Activated CD8-positive, alpha-beta T cell treated with anti-CD3 and anti-CD28 coated beads for 36 hours (primary cell): ENCODE measurements at regions not wholly inside any gene's neighbourhood (a gene's known extent, or its start where the extent isn't known, plus 50 kb on each side); places are given as distances from the start of the nearest gene placed in this dataset.

Source experiments
- ATAC-seq: fragments of 200-7000 bp; cut with Tn5 transposase; one replicate; pipeline ENCODE4 v1.10.0; 2021; ENCODE audit warnings: mild to moderate bottlenecking, moderate library complexity
- CTCF ChIA-PET: fragments of 350-600 bp; sonication (Branson Sonifier 250); formaldehyde crosslinking; loops from one replicate; lab custom pipeline; 2021; ENCODE audit warnings: antibody characterized with exemption; lab: Charles Lee
- POLR2A ChIA-PET: fragments of 350-600 bp; sonication (Branson Sonifier 250); formaldehyde crosslinking; loops from one replicate; lab custom pipeline; 2021; ENCODE audit warnings: antibody characterized with exemption; lab: Charles Lee
- DNase-seq: peaks from one replicate; pipeline ENCODE4 v3.0.0-alpha.2; 2020
- H3K27ac Mint-ChIP-seq: one replicate; pipeline ENCODE4 v1.8.0; 2021; ENCODE audit warnings: mild to moderate bottlenecking, mixed read lengths
- H3K27me3 Mint-ChIP-seq: one replicate; pipeline ENCODE4 v1.8.0; 2021; ENCODE audit warnings: mixed read lengths
- H3K36me3 Mint-ChIP-seq: one replicate; pipeline ENCODE4 v1.8.0; 2021; ENCODE audit warnings: low read depth, mixed read lengths
- H3K4me1 Mint-ChIP-seq: one replicate; pipeline ENCODE4 v1.8.0; 2021; ENCODE audit warnings: low read depth, mixed read lengths
- H3K4me3 Mint-ChIP-seq: one replicate; pipeline ENCODE4 v1.8.0; 2021; ENCODE audit warnings: mild to moderate bottlenecking, moderate library complexity, mixed read lengths
- H3K9me3 Mint-ChIP-seq: one replicate; pipeline ENCODE4 v1.8.0; 2021; ENCODE audit warnings: mixed read lengths
- intact Hi-C: fragments of 100-400 bp; cut with micrococcal nuclease; formaldehyde crosslinking; loops from one replicate; pipeline ENCODE4 v1.10.0; 2022
- TF ChIP-seq, protein P1 (sequence below): fragments of 200-600 bp; IDR thresholded peaks from one replicate; pipeline ENCODE4 v1.8.0; 2022; ENCODE audit warnings: antibody characterized with exemption, mild to moderate bottlenecking

DNA sequence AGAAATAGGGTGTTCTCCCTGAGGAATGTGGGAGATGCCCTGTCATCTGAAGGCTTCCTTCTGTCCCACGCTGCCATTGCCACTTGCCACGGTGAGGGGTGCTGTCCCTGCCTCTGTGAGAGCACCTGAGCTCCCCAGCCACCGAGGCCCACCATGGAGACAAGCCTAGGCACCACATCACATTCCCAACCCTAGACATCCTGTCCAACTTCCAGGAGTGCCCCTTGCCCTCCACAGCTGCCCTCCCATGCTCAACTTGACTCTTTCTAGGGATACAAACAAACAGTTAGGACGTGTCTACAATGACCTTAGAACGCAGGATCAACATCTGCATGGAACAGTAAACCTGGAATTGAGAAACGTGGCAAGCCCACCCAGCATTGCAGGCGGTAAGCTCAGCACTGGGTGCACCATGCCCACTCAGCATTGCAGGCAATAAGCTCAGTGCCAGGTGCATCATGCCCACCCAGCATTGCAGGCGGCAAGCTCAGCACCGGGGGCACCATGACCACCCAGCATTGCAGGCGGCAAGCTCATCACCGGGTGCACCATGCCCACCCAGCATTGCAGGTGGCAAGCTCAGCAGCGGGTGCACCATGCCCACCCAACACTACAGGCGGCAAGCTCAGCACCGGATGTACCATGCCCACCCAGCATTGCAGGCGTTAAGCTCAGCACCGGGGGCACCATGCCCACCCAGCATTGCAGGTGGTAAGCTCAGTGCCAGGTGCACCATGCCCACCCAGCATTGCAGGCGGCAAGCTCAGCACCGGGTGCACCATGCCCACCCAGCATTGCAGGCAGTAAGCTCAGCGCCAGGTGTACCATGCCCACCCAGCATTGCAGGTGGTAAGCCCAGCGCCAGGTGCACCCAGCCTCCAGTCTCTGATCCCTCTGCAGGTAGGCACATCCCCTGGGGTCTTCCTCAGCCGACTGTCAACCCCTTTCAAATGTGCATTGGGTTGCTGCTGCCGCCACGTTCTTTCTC lies 1463.9 kb downstream of the TBC1D22A start:
- Mint-ChIP-seq H3K4me3 (no peak overlapping the region), H3K27me3 (peaks cover 6% of the 10 kb centered on the region), H3K27ac (no peak overlapping the region), H3K9me3 (peaks cover 4% of the 10 kb centered on the region), H3K4me1 (no peaks in the 10 kb centered on the region), H3K36me3 (no peaks in the 10 kb centered on the region)
- TF ChIP-seq, protein P1, sequence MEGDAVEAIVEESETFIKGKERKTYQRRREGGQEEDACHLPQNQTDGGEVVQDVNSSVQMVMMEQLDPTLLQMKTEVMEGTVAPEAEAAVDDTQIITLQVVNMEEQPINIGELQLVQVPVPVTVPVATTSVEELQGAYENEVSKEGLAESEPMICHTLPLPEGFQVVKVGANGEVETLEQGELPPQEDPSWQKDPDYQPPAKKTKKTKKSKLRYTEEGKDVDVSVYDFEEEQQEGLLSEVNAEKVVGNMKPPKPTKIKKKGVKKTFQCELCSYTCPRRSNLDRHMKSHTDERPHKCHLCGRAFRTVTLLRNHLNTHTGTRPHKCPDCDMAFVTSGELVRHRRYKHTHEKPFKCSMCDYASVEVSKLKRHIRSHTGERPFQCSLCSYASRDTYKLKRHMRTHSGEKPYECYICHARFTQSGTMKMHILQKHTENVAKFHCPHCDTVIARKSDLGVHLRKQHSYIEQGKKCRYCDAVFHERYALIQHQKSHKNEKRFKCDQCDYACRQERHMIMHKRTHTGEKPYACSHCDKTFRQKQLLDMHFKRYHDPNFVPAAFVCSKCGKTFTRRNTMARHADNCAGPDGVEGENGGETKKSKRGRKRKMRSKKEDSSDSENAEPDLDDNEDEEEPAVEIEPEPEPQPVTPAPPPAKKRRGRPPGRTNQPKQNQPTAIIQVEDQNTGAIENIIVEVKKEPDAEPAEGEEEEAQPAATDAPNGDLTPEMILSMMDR, result no peak
- intact Hi-C loops, result no loop called here
- POLR2A ChIA-PET, result no interaction called here
- no peak for DNase-seq
- CTCF ChIA-PET, result no interaction called here
- ATAC-seq, result no peak

DNA sequence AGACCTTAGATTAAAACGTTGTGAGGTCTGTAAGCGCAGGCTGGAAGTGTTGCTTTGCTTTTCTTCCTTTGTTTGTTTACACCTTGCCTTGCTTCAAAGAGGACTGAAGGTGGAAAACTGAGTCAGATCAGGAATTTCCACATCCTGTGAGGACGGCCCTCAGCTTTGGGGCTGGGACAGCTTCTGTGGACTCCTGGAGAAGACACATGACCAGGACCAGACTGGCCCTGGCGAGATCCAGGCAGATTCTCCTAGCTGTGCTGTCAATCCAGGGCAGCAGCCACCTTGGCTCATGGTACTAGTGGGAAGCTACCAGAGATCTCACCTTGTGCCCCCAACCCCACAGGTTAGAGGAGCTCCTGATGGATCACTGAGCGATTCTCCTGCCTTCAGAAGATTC lies 1461.9 kb downstream of the TBC1D22A start:
- ATAC-seq (no peak), DNase-seq (no peak)
- no peak overlapping the region for H3K4me3 Mint-ChIP-seq
- H3K9me3 Mint-ChIP-seq, result peaks cover 6% of the 10 kb centered on the region
- CTCF ChIA-PET, result no interaction called here
- H3K27ac Mint-ChIP-seq, result no peak overlapping the region
- peaks cover 6% of the 10 kb centered on the region for H3K27me3 Mint-ChIP-seq
- TF ChIP-seq, protein P1, result no peak
- H3K36me3 Mint-ChIP-seq, result no peaks in the 10 kb centered on the region
- H3K4me1 Mint-ChIP-seq, result no peaks in the 10 kb centered on the region
- intact Hi-C loops, result no loop called here
- POLR2A ChIA-PET, result no interaction called here

DNA sequence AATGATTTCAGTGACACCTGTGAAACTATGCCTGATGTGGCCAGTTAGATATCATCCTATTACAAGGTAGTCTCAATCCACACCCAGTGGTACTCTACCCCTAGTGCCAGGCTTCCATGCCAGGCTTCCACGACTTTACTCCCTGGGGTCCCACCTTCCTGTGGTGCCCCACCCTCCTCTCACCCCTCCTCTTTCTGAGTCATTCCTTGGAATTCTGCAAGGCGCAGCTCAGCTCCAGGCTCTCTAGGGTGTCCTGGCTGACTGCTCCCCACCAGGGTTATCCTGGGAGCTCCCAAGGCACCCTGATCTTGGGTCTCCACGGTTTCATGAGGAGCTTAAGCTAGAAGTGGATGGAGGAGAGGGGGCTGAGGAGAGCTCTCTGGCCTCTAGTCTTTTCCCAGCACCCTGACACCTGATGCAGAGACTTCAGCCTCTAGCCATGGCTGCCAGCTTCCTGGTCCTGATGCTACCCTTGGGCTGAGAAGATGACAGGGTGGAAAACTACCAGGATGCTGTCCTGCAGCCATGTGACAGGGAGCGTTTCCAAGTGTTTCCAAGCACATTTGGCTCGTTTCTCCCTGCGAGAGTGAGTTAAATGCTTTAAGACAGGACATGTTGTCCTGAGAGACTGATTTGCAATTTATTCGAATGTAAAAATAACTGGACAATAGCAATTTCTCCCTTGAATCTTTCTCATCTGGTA lies 1461.2 kb downstream of the TBC1D22A start:
- POLR2A ChIA-PET, result no interaction called here
- CTCF ChIA-PET, result no interaction called here
- H3K27ac Mint-ChIP-seq, result no peak overlapping the region
- H3K27me3 Mint-ChIP-seq, result peaks cover 6% of the 10 kb centered on the region
- TF ChIP-seq, protein P1, result no peak
- H3K4me3 Mint-ChIP-seq, result no peak overlapping the region
- ATAC-seq, result no peak
- H3K4me1 Mint-ChIP-seq, result no peaks in the 10 kb centered on the region
- intact Hi-C loops, result no loop called here
- no peaks in the 10 kb centered on the region for H3K36me3 Mint-ChIP-seq
- peaks cover 6% of the 10 kb centered on the region for H3K9me3 Mint-ChIP-seq
- no peak for DNase-seq

DNA sequence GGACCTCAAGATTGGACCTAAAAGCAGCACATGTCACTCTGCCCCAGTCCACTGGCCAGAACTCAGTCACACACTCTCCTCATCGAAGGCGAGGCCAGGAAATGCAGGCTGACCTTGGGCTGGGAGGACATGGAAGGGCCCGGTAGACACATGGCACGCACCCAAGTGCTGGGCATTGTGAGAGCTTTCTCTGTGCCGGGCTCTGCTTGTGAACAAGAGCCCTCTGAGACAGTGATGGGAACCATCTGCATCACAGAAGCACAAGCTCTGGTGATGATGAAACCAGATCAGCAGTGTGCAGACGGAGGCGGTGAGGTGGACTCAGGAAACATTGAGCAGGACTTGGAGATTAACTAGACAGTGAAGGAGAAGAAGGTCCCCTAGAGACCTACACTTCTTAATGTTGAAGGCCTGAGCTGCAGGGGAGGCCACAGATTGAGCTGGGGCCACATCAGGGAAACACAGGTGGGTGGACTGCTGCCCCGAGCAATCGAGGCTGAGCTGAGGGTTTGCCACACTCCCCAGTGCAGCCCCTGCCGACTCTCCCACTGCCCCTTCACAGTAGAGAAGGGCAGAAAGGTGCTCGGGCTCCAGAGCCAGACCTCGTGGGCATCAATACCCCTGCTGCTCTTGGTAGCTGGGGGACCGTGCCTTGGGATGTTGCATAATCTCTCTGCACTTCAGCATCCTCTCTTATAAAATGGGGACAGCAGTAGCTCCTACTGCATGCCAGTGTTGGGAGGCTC lies 1460.5 kb downstream of the TBC1D22A start:
- intact Hi-C loops, result no loop called here
- H3K4me1 Mint-ChIP-seq, result no peaks in the 10 kb centered on the region
- no peaks in the 10 kb centered on the region for H3K36me3 Mint-ChIP-seq
- ChIA-PET CTCF (no interaction called here), POLR2A (no interaction called here)
- H3K27me3 Mint-ChIP-seq, result peaks cover 6% of the 10 kb centered on the region
- H3K27ac Mint-ChIP-seq, result no peak overlapping the region
- H3K4me3 Mint-ChIP-seq, result no peak overlapping the region
- no peak for ATAC-seq
- no peak for DNase-seq
- peaks cover 6% of the 10 kb centered on the region for H3K9me3 Mint-ChIP-seq
- TF ChIP-seq, protein P1, result no peak
